A549 (cell line): ENCODE measurements at regions not wholly inside any gene's neighbourhood (a gene's known extent, or its start where the extent isn't known, plus 50 kb on each side); places are given as distances from the start of the nearest gene placed in this dataset.

ENCODE experiments used
- ATAC-seq, 2 experiments: fragments of 200-7000 bp in 1 of 2; fragments of >200 bp in 1 of 2; cut with Nextera tagmentation in 1 of 2; cut with Tn5 transposase in 1 of 2; 3 replicates each; pipeline versions ENCODE4 v1.8.0 to v1.9.1; 2018 to 2020; ENCODE audit warnings: mild to moderate bottlenecking in 1 of 2, moderate library complexity in 1 of 2
- CTCF ChIA-PET: fragments of 300-600 bp; sonication (Branson Sonifier 250); formaldehyde crosslinking; extraction: SDS; loops from one replicate; lab custom pipeline; 2021; ENCODE audit warnings: antibody characterized with exemption, inconsistent platforms; lab: Yijun Ruan, JAX
- POLR2A ChIA-PET: fragments of 350-600 bp; formaldehyde crosslinking; extraction: SDS; loops from one replicate; lab custom pipeline; 2021; ENCODE audit warnings: antibody characterized with exemption, inconsistent platforms; lab: Yijun Ruan, JAX
- DNase-seq, 2 experiments: peaks; one replicate each; pipeline versions ENCODE4 v3.0.0 to v3.0.0-alpha.2; 2011 to 2016; ENCODE audit warnings: low read depth in 1 of 2, low spot score in 1 of 2
- FAIRE-seq: peaks from 2 replicates; lab custom pipeline; 2011; peaks lifted over from hg19 to GRCh38; lab: Jason Lieb, UNC
- H3K27ac ChIP-seq, 2 experiments: fragments of >200 bp; sonication (Bioruptor Twin); formaldehyde crosslinking; 3 replicates each; pipeline ENCODE4 v1.5.1; 2016 to 2017
- H3K4me1 ChIP-seq: fragments of >200 bp; sonication (Bioruptor Twin); formaldehyde crosslinking; 3 replicates; pipeline ENCODE4 v1.6.1; 2016
- H3K4me2 ChIP-seq: fragments of >200 bp; sonication (Bioruptor Twin); formaldehyde crosslinking; 3 replicates; pipeline ENCODE4 v1.6.1; 2016
- H3K4me3 ChIP-seq: fragments of >200 bp; sonication (Bioruptor Twin); formaldehyde crosslinking; 3 replicates; pipeline ENCODE4 v1.5.1; 2016
- H3K9me3 ChIP-seq: fragments of >200 bp; sonication (Bioruptor Twin); formaldehyde crosslinking; 3 replicates; pipeline ENCODE4 v1.6.1; 2016
- BHLHE40 ChIP-seq: IDR thresholded peaks from 2 replicates; pipeline ENCODE4 v1.6.1; 2012; ENCODE audit warnings: low read depth, low read length, inconsistent platforms
- CBX2 ChIP-seq: fragments of 200-600 bp; sonication (generic); IDR thresholded peaks from 2 replicates; pipeline ENCODE4 v1.6.1; 2016; ENCODE audit warnings: low read depth, mild to moderate bottlenecking, borderline replicate concordance
- CBX8 ChIP-seq: fragments of 200-600 bp; sonication (generic); IDR thresholded peaks from 2 replicates; pipeline ENCODE4 v1.6.1; 2016
- FOSL2 ChIP-seq, 2 experiments: fragments of 450-650 bp in 1 of 2; fragments of >200 bp in 1 of 2; sonication (Bioruptor Twin) in 1 of 2; formaldehyde crosslinking; IDR thresholded peaks; 2 replicates each; pipeline versions ENCODE4 v1.5.0 to v1.6.1; 2016 to 2020; ENCODE audit warnings: mild to moderate bottlenecking in 1 of 2, moderate library complexity in 1 of 2
- HOXB5 ChIP-seq: fragments of 250-450 bp; sonication (Bioruptor Pico); IDR thresholded peaks from 2 replicates; pipeline ENCODE4 v1.5.0; 2020; ENCODE audit warnings: mild to moderate bottlenecking, moderate library complexity
- JUN ChIP-seq, 2 experiments: fragments of >200 bp; sonication (Bioruptor Twin); formaldehyde crosslinking; IDR thresholded peaks; 2 replicates in 1 of 2; 3 replicates in 1 of 2; pipeline ENCODE4 v1.6.1; 2016 to 2017
- KDM5A ChIP-seq: fragments of 200-600 bp; sonication (generic); IDR thresholded peaks from 2 replicates; pipeline ENCODE4 v1.6.1; 2016; ENCODE audit warnings: antibody characterized with exemption, mild to moderate bottlenecking
- MAZ ChIP-seq: fragments of 150-350 bp; IDR thresholded peaks from 2 replicates; pipeline ENCODE4 v1.6.1; 2014; ENCODE audit warnings: antibody characterized with exemption, low read depth, low read length, borderline replicate concordance
- NFE2L2 ChIP-seq: fragments of 150-350 bp; conservative IDR thresholded peaks from 2 replicates; pipeline ENCODE4 v1.6.1; 2014; ENCODE audit warnings: low read length
- POLR2AphosphoS2 ChIP-seq: conservative IDR thresholded peaks from 2 replicates; pipeline ENCODE4 v1.6.1; 2012; ENCODE audit warnings: low read length, improper control_type of control experiment, inconsistent platforms
- RAD21 ChIP-seq, 2 experiments: fragments of >200 bp in 1 of 2; sonication (Bioruptor Twin) in 1 of 2; formaldehyde crosslinking in 1 of 2; IDR thresholded peaks in 1 of 2; conservative IDR thresholded peaks in 1 of 2; 2 replicates in 1 of 2; 3 replicates in 1 of 2; pipeline ENCODE4 v1.6.1; 2012 to 2018; ENCODE audit warnings: inconsistent platforms in 1 of 2
- REST ChIP-seq: fragments of 200-600 bp; sonication (generic); IDR thresholded peaks from 2 replicates; pipeline ENCODE4 v1.6.1; 2016; ENCODE audit warnings: antibody characterized with exemption, mild to moderate bottlenecking, moderate library complexity
- RFX5 ChIP-seq: fragments of 450-650 bp; IDR thresholded peaks from 2 replicates; pipeline ENCODE4 v1.7.1; 2014; ENCODE audit warnings: antibody characterized with exemption, mild to moderate bottlenecking, moderate library complexity
- SREBF2 ChIP-seq: fragments of 450-650 bp; IDR thresholded peaks from 2 replicates; pipeline ENCODE4 v1.6.1; 2014; ENCODE audit warnings: mild to moderate bottlenecking, moderate library complexity
- TP53 ChIP-seq: fragments of 250-450 bp; sonication (Bioruptor Pico); IDR thresholded peaks from 2 replicates; pipeline ENCODE4 v1.5.0; 2021; ENCODE audit warnings: mild to moderate bottlenecking, moderate library complexity
- ZNF302 ChIP-seq: fragments of 250-450 bp; sonication (Bioruptor Pico); IDR thresholded peaks from 2 replicates; pipeline ENCODE4 v1.9.0; 2021; ENCODE audit warnings: inconsistent platforms, mild to moderate bottlenecking, moderate library complexity
- WGBS: methylation state at CpG from one replicate; pipeline ENCODE4 v1.1.6; 2017; ENCODE audit errors: missing lambda C conversion rate; 5-methylcytosine and 5-hydroxymethylcytosine counted together
- TF ChIP-seq, protein P1 (sequence below): fragments of 250-450 bp; sonication (Bioruptor Pico); IDR thresholded peaks from 2 replicates; pipeline ENCODE4 v1.5.0; 2021; ENCODE audit warnings: mild to moderate bottlenecking, moderate library complexity, borderline replicate concordance
- TF ChIP-seq, protein P2 (sequence below): fragments of >200 bp; sonication (Bioruptor Twin); formaldehyde crosslinking; IDR thresholded peaks from 3 replicates; pipeline ENCODE4 v1.6.1; 2016
- TF ChIP-seq, protein P3 (sequence below): fragments of >200 bp; sonication (Bioruptor Twin); formaldehyde crosslinking; IDR thresholded peaks from 2 replicates; pipeline ENCODE4 v1.6.1; 2016

DNA sequence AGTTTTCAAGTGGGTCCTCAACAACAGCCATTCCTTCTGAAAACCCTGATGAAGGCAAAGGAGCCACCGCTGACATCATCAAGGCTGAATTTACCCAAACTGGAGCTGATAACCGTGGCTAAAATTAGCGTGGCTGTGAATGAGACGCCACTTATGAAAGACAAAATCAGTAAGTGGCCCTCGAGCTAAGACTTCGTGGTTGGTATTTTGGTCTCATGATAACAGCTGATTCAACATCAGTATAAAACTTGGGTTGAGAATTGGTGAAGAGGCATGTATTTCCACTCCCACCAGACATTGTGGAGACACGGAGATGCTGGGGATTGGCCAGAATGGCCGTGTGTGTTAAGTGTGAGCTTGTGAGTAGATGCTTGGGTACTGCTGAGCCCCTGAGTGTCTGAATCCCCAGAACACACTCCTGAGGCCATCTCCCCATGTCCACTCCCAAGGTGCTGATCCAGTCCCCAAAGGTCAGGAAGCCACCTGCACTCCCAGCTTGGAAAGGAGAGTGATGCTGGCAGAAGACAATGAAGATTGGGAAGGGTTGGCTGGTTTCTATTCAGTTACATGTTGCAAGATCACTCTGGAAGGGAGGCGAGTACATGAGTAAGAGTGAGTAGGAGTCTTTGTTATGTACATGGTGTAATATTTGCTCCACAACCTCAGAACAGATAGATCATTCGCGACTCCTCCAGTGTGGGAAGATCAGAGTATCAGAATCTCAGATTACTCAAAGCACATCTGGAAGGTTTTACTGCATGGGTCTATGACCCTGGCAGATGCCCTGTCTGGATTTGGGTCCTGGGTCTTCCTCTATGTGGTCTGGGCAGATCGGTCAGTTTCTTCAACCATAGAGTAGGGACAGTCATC lies 207.7 kb downstream of the HS3ST3A1 start (continued):
- no peak for TF ChIP-seq REST
- TF ChIP-seq CBX2: no peak
- no peak for TF ChIP-seq HOXB5 (CRISPR knock-in tag)
- TF ChIP-seq RFX5: no peak
- no peak for TF ChIP-seq NFE2L2
- TF ChIP-seq FOSL2 (IDR thresholded peaks at IDR 0.05): no peak
- no peak for TF ChIP-seq FOSL2 (CRISPR knock-in tag; IDR thresholded peaks at IDR 0.05)
- TF ChIP-seq KDM5A: no peak
- TF ChIP-seq, protein P1, sequence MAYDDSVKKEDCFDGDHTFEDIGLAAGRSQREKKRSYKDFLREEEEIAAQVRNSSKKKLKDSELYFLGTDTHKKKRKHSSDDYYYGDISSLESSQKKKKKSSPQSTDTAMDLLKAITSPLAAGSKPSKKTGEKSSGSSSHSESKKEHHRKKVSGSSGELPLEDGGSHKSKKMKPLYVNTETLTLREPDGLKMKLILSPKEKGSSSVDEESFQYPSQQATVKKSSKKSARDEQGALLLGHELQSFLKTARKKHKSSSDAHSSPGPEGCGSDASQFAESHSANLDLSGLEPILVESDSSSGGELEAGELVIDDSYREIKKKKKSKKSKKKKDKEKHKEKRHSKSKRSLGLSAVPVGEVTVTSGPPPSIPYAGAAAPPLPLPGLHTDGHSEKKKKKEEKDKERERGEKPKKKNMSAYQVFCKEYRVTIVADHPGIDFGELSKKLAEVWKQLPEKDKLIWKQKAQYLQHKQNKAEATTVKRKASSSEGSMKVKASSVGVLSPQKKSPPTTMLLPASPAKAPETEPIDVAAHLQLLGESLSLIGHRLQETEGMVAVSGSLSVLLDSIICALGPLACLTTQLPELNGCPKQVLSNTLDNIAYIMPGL (CRISPR knock-in tag): no peak
- TF ChIP-seq, protein P2, sequence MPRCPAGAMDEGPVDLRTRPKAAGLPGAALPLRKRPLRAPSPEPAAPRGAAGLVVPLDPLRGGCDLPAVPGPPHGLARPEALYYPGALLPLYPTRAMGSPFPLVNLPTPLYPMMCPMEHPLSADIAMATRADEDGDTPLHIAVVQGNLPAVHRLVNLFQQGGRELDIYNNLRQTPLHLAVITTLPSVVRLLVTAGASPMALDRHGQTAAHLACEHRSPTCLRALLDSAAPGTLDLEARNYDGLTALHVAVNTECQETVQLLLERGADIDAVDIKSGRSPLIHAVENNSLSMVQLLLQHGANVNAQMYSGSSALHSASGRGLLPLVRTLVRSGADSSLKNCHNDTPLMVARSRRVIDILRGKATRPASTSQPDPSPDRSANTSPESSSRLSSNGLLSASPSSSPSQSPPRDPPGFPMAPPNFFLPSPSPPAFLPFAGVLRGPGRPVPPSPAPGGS: no peak
- TF ChIP-seq, protein P3, sequence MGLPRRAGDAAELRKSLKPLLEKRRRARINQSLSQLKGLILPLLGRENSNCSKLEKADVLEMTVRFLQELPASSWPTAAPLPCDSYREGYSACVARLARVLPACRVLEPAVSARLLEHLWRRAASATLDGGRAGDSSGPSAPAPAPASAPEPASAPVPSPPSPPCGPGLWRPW: no peak

DNA sequence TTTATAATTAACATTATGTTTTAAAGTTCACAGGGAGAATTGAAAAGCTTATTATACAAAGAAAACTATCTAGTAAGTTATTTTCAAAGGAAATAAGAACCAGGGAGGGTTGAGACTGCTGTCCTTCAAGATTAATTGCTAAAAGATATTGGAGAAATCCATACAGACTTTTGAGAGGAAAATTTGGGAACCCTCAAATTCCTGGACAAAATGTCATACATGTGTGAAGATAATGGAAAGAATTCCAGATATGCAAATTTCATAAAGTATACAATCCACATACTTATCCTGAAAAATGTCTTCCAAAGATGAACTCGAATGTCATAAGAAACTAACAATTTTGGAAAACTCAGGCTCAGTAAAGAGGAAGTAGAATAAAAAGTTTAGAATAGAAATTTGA lies 213.8 kb downstream of the HS3ST3A1 start:
- no peak for TF ChIP-seq POLR2AphosphoS2
- TF ChIP-seq SREBF2: no peak
- TF ChIP-seq CBX8: no peak
- TF ChIP-seq JUN (IDR thresholded peaks at IDR 0.05): no peak
- no peak for TF ChIP-seq ZNF302 (CRISPR knock-in tag)
- no peak for TF ChIP-seq TP53 (CRISPR knock-in tag)
- TF ChIP-seq MAZ: no peak
- no peak for TF ChIP-seq BHLHE40
- TF ChIP-seq RAD21 (conservative IDR thresholded peaks at IDR 0.05 in 1 of 2, IDR thresholded peaks at IDR 0.05 in 1 of 2): no peak
- DNase-seq: no peak
- no peak for ATAC-seq
- FAIRE-seq: no peak
- ChIA-PET POLR2A (no interaction called here), CTCF (interaction anchor here (0.6 kb wide), 1 partner anchor 65 kb away, joined by 3 read pairs; no protein-coding TSS in a partner anchor)
- H3K4me2 ChIP-seq: no peak overlapping the region
- 0 out of 3 replicates have a peak, but pooled peaks cover 3% of the 10 kb centered on the region for H3K9me3 ChIP-seq
- H3K4me1 ChIP-seq: no peaks in the 10 kb centered on the region
- H3K27ac ChIP-seq: no peak overlapping the region
- no peak overlapping the region for H3K4me3 ChIP-seq
- 0% methylated on average over 1 of the region's 1 CpG for WGBS
